SU-DHL-6 (cell line): ENCODE measurements at regions not wholly inside any gene's neighbourhood (a gene's known extent, or its start where the extent isn't known, plus 50 kb on each side); places are given as distances from the start of the nearest gene placed in this dataset.

ENCODE experiments used
- H2AFZ ChIP-seq: fragments of 200-600 bp; sonication (generic); 2 replicates; pipeline ENCODE4 v1.6.1; 2014; ENCODE audit warnings: low read depth, mild to moderate bottlenecking, moderate library complexity, mixed read lengths, antibody characterized with exemption, low read length; ENCODE audit not compliant: severe bottlenecking
- H3F3A ChIP-seq: fragments of 200-600 bp; shearing (Covaris generic); 2 replicates; pipeline ENCODE4 v1.6.0; 2016; ENCODE audit warnings: antibody characterized with exemption, mild to moderate bottlenecking; ENCODE audit not compliant: insufficient read depth
- H3K27ac ChIP-seq: fragments of 200-600 bp; sonication (generic); 2 replicates; pipeline ENCODE4 v1.5.1; 2016; ENCODE audit warnings: low read depth, mild to moderate bottlenecking, low read length, moderate library complexity, mixed read lengths
- H3K27me3 ChIP-seq: fragments of 200-600 bp; sonication (generic), shearing (Covaris generic); 2 replicates; pipeline ENCODE4 v1.6.0; 2014; ENCODE audit warnings: mild to moderate bottlenecking, low read length
- H3K36me3 ChIP-seq: fragments of 200-600 bp; sonication (generic); 2 replicates; pipeline ENCODE4 v1.6.1; 2014; ENCODE audit warnings: mild to moderate bottlenecking, low read length, mixed read lengths
- H3K4me2 ChIP-seq: fragments of 300-600, 200-600 bp; shearing (Covaris generic), sonication (generic); 2 replicates; pipeline ENCODE4 v1.6.0; 2014; ENCODE audit warnings: low read length, low read depth, mild to moderate bottlenecking; ENCODE audit not compliant: poor library complexity, severe bottlenecking
- H3K4me3 ChIP-seq: fragments of 200-600 bp; sonication (generic); 2 replicates; pipeline ENCODE4 v1.5.1; 2014; ENCODE audit warnings: antibody characterized with exemption, low read length, mild to moderate bottlenecking, mixed read lengths; ENCODE audit not compliant: insufficient read depth, poor library complexity, severe bottlenecking
- H3K79me2 ChIP-seq: fragments of 200-600 bp; sonication (generic); 2 replicates; pipeline ENCODE4 v1.6.1; 2014; ENCODE audit warnings: mild to moderate bottlenecking, low read length, moderate library complexity; ENCODE audit not compliant: insufficient read depth
- H3K9ac ChIP-seq: fragments of 200-600 bp; sonication (generic); 2 replicates; pipeline ENCODE4 v1.7.0; 2014; ENCODE audit warnings: mild to moderate bottlenecking, low read length
- H3K9me2 ChIP-seq: fragments of 200-600 bp; sonication (generic); replicated peaks from 2 replicates; pipeline ENCODE4 v1.6.1; 2014; ENCODE audit warnings: low read length; ENCODE audit not compliant: insufficient read depth
- H3K9me3 ChIP-seq: fragments of 200-600 bp; sonication (generic); 2 replicates; pipeline ENCODE4 v1.6.1; 2014; ENCODE audit warnings: low read length, mixed read lengths; ENCODE audit not compliant: insufficient read depth
- H4K20me1 ChIP-seq: fragments of 200-600 bp; sonication (generic); 2 replicates; pipeline ENCODE4 v1.6.1; 2014; ENCODE audit warnings: low read depth, mild to moderate bottlenecking, antibody characterized with exemption, low read length, moderate library complexity, mixed read lengths
- EZH2phosphoT487 ChIP-seq: fragments of 200-600 bp; sonication (generic), shearing (Covaris generic); conservative IDR thresholded peaks from 2 replicates; pipeline ENCODE4 v1.6.1; 2018; ENCODE audit warnings: mild to moderate bottlenecking, antibody characterized with exemption, low read length, moderate library complexity, mixed read lengths
- TF ChIP-seq, protein P1 (sequence below): fragments of 200-600 bp; sonication (generic); IDR thresholded peaks from one replicate; pipeline ENCODE4 v1.5.1; 2017; ENCODE audit warnings: antibody characterized with exemption, mild to moderate bottlenecking, low read length, moderate library complexity; ENCODE audit not compliant: insufficient read depth, poor library complexity, severe bottlenecking

DNA sequence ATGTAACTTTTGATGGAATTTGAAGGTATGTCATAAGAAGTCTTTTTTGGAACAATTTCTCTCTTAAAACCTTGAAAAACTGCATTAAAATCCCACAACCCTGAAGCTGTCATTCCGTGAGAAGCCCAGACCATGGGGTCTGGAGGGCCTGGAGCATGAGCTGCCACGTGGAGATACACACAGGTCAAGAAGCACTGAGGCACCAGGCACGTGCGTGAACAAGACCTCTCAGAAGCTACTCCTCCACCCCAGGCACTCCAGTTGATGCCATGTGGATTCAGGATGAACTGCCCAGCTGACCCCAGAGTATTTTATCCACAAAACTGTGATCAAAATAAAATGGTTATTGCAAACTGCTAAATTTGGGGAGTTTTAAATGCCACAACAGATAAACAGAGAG, 227.5 kb upstream of the BRINP1 start:
- Histone ChIP-seq H2AFZ (no peak overlapping the region), H3K9ac (no peak overlapping the region), H3K9me2 (no peaks in the 10 kb centered on the region), H3K36me3 (no peaks in the 10 kb centered on the region), H3K27ac (no peak overlapping the region), H3F3A (no peaks in the 10 kb centered on the region), H3K79me2 (no peaks in the 10 kb centered on the region), H3K27me3 (no peaks in the 10 kb centered on the region), H3K9me3 (no peaks in the 10 kb centered on the region), H3K4me3 (no peak overlapping the region), H4K20me1 (no peaks in the 10 kb centered on the region), H3K4me2 (no peak overlapping the region)
- TF ChIP-seq EZH2phosphoT487, result no peak
- TF ChIP-seq, protein P1, sequence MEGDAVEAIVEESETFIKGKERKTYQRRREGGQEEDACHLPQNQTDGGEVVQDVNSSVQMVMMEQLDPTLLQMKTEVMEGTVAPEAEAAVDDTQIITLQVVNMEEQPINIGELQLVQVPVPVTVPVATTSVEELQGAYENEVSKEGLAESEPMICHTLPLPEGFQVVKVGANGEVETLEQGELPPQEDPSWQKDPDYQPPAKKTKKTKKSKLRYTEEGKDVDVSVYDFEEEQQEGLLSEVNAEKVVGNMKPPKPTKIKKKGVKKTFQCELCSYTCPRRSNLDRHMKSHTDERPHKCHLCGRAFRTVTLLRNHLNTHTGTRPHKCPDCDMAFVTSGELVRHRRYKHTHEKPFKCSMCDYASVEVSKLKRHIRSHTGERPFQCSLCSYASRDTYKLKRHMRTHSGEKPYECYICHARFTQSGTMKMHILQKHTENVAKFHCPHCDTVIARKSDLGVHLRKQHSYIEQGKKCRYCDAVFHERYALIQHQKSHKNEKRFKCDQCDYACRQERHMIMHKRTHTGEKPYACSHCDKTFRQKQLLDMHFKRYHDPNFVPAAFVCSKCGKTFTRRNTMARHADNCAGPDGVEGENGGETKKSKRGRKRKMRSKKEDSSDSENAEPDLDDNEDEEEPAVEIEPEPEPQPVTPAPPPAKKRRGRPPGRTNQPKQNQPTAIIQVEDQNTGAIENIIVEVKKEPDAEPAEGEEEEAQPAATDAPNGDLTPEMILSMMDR, result no peak

DNA sequence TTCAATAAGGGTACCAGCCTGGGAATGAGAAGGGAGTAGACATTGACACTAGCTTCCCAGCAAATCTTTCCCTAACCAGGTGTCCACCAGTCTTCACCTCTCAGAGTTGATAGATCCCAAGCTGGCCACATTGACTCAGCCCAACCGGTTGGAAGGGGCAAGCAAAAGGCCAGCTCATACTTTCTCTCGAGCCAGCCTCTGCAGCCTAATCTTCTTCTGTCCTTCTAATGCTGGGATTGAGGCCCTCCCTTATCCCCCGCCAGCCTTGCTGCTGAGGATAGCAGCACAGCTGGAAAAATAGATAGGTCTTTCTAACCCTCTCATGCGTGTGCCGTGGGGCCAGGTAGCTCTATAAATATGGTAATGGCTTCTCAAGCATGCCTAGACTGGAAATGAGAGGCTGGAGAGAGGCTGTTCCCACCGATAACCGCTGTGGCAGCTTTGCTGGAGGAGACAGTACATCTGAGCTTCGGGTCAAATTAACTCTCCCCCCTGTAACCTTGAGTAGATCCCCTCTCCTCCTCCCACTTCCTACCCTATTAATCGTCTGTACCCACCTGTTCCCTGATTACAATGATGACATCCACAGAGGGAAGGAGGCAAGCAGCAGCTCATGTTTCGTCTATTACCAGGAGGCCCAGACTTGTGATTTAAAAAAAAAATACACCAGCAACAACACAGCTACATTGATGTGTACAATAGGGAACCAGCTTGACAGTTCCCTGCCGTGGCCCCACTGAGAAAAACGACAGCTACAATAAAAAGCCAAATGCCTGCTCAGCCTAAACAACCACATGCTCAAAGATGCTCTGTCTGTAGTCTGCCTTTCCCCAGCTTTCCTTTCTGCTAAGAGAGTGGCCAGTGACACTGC, 219.9 kb upstream of the BRINP1 start:
- H3K27me3 ChIP-seq, result no peaks in the 10 kb centered on the region
- H3K9me2 ChIP-seq, result no peaks in the 10 kb centered on the region
- TF ChIP-seq EZH2phosphoT487, result no peak
- TF ChIP-seq, protein P1, result no peak
- H3K27ac ChIP-seq, result no peak overlapping the region
- no peaks in the 10 kb centered on the region for H3F3A ChIP-seq
- H4K20me1 ChIP-seq, result no peaks in the 10 kb centered on the region
- no peak overlapping the region for H2AFZ ChIP-seq
- no peaks in the 10 kb centered on the region for H3K9me3 ChIP-seq
- no peak overlapping the region for H3K9ac ChIP-seq
- no peaks in the 10 kb centered on the region for H3K36me3 ChIP-seq
- H3K79me2 ChIP-seq, result no peaks in the 10 kb centered on the region
- H3K4me3 ChIP-seq, result no peak overlapping the region
- no peak overlapping the region for H3K4me2 ChIP-seq

DNA sequence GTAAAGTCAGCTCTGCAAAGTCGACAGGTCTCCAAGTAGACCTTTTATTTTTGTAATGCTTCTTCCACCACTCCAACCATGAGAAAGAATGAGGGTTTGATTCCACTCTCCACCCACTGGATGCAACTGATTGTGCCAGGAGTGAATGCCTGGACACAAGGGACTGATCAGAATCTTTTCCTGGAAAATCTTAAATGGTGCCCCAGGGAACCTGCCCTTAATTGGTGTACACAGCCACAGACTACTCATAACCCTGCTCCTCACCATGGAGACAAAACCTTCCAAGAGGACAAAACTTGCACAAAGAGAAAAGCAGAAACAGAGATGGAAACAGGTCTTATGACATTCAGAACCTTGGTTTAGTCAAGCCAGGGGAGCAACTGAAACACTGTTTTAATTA, 208.6 kb upstream of the BRINP1 start:
- H3K27me3 ChIP-seq, result no peaks in the 10 kb centered on the region
- no peak for TF ChIP-seq EZH2phosphoT487
- TF ChIP-seq, protein P1, result no peak
- no peak overlapping the region for H3K9ac ChIP-seq
- H3K36me3 ChIP-seq, result no peaks in the 10 kb centered on the region
- no peak overlapping the region for H2AFZ ChIP-seq
- no peaks in the 10 kb centered on the region for H3K9me3 ChIP-seq
- no peak overlapping the region for H3K4me3 ChIP-seq
- H4K20me1 ChIP-seq, result no peaks in the 10 kb centered on the region
- no peak overlapping the region for H3K27ac ChIP-seq
- no peaks in the 10 kb centered on the region for H3K79me2 ChIP-seq
- H3K9me2 ChIP-seq, result no peaks in the 10 kb centered on the region
- no peaks in the 10 kb centered on the region for H3F3A ChIP-seq
- H3K4me2 ChIP-seq, result no peak overlapping the region
